CD4-positive, alpha-beta T cell treated with Interleukin-10 for 1 hour (primary cell): ENCODE measurements at regions not wholly inside any gene's neighbourhood (a gene's known extent, or its start where the extent isn't known, plus 50 kb on each side); places are given as distances from the start of the nearest gene placed in this dataset.
"Not testable (repeated sequence)": the region's sequence is repeated elsewhere in the genome, so short reads cannot be mapped to it uniquely, and the experiment has no call there.

Experiments used
- DNase-seq: peaks from one replicate; pipeline ENCODE4 v3.0.0-alpha.2; 2020

DNA sequence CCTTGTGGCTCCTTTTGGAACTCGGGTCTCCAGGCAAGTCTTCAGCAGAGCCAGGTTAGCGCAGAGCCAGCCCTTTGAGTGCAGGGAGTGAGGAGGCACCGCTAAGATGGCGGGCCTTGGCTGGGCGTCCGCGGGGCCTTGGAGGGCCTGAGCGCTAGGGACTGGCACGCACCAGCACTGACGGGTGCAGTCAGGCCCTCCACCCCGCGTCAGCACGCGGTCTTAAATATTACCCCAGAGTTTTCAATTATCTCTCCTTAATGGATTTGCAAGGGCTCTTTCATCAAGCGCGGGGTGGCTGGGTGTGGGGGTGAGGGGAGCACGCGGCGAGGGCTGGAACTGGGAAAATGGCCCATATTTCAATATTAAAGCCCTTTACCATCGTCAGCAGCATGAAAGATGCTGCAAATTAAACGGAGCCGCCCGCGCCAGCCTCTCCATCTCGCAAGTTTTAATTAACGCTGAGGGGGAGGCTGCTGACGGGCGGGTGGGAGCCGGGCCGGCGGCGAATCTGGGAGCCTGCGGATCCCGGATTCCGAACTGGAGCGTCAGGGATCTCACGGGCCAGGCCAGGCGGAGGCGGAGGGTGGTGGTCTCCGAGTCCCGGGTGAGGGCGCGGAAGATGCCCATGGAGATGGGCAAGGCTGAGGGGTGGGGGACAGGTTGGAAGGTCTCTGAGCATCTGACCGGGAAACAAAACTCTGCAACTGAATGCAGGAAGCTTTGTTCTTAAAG lies 1690.4 kb upstream of the DEFB115 start:
- DNase-seq = not testable (repeated sequence)

DNA sequence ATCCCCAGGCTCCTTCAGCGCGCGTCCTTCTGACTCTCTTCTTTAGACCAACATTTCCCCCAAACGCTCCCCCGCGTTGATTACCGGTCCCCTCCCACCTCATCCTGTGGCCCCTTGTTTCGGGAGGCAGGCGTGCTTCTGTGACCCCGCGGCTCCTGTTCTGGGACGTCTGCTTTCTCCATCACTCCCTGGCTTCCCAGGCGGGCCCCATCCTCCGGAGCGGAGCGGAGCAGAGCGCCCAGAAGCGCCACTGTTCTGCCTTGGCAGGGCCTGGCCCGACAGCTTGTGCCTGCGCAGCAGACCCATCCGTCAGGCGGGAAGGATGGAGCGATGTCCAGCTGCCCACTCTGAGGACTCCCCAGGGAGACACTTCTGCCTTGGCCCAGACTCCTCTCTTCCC lies 1689.8 kb upstream of the DEFB115 start:
- not testable (repeated sequence) for DNase-seq

DNA sequence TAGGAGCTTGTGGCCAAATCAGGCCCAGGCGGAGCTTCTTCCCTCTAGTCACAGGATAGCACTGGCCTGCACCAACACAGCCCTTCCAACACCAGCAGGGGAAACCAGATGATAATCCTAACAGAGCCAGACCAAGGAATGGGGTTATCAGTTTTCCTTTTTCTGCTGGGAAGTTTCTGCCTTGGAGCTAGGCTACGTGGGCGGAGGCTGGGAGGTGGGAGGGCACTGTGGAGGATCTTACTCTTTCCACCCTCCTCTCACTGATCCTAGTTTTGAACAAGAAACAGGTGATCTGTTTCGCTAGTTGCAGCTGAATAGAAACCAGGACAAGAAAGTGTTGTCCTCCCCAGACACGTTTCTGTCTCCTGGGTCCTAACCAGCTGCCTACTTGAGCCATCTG lies 1687.3 kb upstream of the DEFB115 start:
- not testable (repeated sequence) for DNase-seq

DNA sequence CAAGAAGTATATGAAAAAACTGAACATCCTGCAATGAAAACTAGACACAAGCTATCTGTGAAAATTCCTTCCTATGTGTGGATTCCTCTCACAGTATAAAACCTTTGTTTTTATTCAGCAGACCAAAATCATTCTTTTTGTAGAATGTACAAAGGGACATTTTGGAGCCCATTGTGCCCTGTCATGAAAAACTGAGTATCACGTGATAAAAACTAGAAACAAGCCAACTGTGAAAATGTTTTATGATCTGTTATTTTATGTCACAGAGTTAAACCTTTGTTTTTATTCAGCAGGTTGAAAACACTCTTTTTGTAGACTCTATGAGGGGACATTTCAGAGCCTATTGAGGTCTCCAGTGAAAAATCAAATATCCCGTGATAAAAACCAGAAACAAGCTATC lies 1667.9 kb upstream of the DEFB115 start:
- not testable (repeated sequence) for DNase-seq

DNA sequence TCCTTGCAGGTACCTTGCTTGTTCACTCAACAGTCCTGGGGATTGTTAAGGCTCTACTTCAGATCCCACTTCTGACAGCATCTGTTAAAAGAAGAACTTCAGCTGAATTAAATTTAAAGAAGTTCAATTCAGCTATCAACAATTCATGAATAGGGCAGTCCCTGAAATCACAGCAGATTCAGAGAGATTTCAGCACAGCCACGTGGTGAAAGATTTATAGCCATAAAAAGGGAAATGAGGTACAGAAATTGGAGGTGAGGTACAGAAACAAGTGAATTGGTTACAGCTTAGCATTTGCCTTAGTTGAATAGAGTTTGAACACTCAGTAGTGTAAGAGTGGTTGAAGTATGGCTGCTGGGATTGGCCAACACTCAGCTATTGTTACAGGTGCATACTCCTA lies 1653.3 kb upstream of the DEFB115 start:
- DNase-seq = not testable (repeated sequence)

DNA sequence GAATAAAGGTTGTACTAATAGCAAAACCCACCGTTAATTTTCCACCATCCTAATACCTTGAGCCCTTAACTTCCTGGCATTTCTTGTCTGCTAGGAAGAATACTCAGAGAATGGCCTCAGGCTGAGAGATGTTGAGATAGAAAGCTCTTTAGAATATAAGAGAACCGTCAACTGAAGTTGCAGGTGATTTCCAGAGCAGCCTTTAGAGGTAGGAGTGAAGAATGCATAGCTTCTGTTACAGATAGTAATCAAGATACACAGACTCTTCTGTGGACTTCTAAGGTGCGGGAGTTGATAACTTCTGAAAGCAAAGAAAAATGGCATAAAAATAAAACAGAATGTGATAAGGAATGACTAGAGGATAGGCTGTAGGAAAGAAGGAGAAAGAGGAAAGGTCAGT lies 1651.3 kb upstream of the DEFB115 start:
- DNase-seq = not testable (repeated sequence)

DNA sequence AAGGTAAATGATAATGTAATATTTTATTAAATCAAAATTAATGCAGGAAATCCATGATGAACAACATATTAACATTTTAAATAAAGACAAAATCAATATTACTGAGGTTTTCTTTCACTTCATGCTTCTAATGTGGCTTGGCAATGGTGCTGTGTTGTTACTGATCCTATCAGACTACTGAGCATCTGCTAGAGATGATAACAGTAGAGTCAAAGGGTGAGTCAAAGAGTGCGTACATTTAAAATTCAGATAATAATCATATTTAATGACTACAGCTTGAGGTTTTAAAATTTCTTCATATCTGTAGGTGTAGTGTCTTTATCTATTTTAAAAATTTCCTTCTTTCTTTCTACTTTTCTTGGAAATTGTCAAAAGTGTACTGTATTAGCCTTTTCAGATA lies 1628.1 kb upstream of the DEFB115 start:
- not testable (repeated sequence) for DNase-seq
